NCI-H524 treated with DMSO at 0.1 percent for 48 hours (cell line): ENCODE measurements at regions not wholly inside any gene's neighbourhood (a gene's known extent, or its start where the extent isn't known, plus 50 kb on each side); places are given as distances from the start of the nearest gene placed in this dataset.
"Not testable (repeated sequence)": the region's sequence is repeated elsewhere in the genome, so short reads cannot be mapped to it uniquely, and the experiment has no call there.

Experiments used
- DNase-seq: peaks from one replicate; lab custom pipeline; 2025; lab: John Stamatoyannopoulos, UW

GRCh38 chr20:57999465-58000111 is 228.9 kb downstream of the ANKRD60 start:
- no peak for DNase-seq

GRCh38 chr20:57998981-57999464 is 229.4 kb downstream of the ANKRD60 start:
- DNase-seq, result no peak

- DNase-seq, result no peak
These were observed 230.2 kb downstream of the ANKRD60 start for GRCh38 chr20:57998276-57998675.

- no peak for DNase-seq
These were observed 231.2 kb downstream of the ANKRD60 start for GRCh38 chr20:57996936-57997890.

- DNase-seq, result no peak
These were observed 232.0 kb downstream of the ANKRD60 start for GRCh38 chr20:57996465-57996864.

- no peak for DNase-seq
These were observed 233.0 kb downstream of the ANKRD60 start for GRCh38 chr20:57995381-57995977.

GRCh38 chr20:57993716-57994431 is 234.6 kb downstream of the ANKRD60 start:
- no peak for DNase-seq

- DNase-seq, result no peak
These were observed 237.1 kb downstream of the ANKRD60 start for GRCh38 chr20:57991211-57991881.

- DNase-seq, result no peak
These were observed 238.0 kb downstream of the ANKRD60 start for GRCh38 chr20:57990396-57990987.

GRCh38 chr20:57988828-57989227 is 239.6 kb downstream of the ANKRD60 start:
- DNase-seq, result no peak

GRCh38 chr20:57988422-57988821 is 240.0 kb downstream of the ANKRD60 start:
- DNase-seq, result no peak

- DNase-seq, result no peak
These were observed 240.8 kb downstream of the ANKRD60 start for GRCh38 chr20:57987659-57988058.

GRCh38 chr20:57986666-57987065 is 241.8 kb downstream of the ANKRD60 start:
- DNase-seq, result no peak

- DNase-seq, result no peak
These were observed 243.2 kb downstream of the ANKRD60 start for GRCh38 chr20:57985278-57985677.

- DNase-seq, result no peak
These were observed 245.4 kb downstream of the ANKRD60 start for GRCh38 chr20:57983082-57983481.

GRCh38 chr20:57980506-57980905 is 247.9 kb downstream of the ANKRD60 start:
- no peak for DNase-seq

GRCh38 chr20:57977569-57977968 is 250.9 kb downstream of the ANKRD60 start:
- DNase-seq, result no peak

- DNase-seq, result no peak
These were observed 251.3 kb downstream of the ANKRD60 start for GRCh38 chr20:57977141-57977540.

- no peak for DNase-seq
These were observed 253.6 kb downstream of the ANKRD60 start for GRCh38 chr20:57974863-57975262.

- no peak for DNase-seq
These were observed 254.6 kb downstream of the ANKRD60 start for GRCh38 chr20:57973886-57974285.

- DNase-seq, result not testable (repeated sequence)
These were observed 256.9 kb downstream of the ANKRD60 start for GRCh38 chr20:57971583-57971982.
